Stimulated activated CD4-positive, alpha-beta T cell treated with anti-CD3 and anti-CD28 coated beads, TNF-alpha, amount 100 ng/mL, for 1 hour (primary cell): ENCODE measurements at regions not wholly inside any gene's neighbourhood (a gene's known extent, or its start where the extent isn't known, plus 50 kb on each side); places are given as distances from the start of the nearest gene placed in this dataset.
"Not testable (repeated sequence)": the region's sequence is repeated elsewhere in the genome, so short reads cannot be mapped to it uniquely, and the experiment has no call there.

Experiments used
- DNase-seq, 3 donors: peaks; one replicate each; pipeline ENCODE4 v3.0.0-alpha.2; 2020; ENCODE audit warnings: low read depth in 3 of 3, low spot score in 1 of 3

GRCh38 chr11:34001557-34002064, 49.9 kb upstream of the CAPRIN1 start:
- no peak for DNase-seq

DNA sequence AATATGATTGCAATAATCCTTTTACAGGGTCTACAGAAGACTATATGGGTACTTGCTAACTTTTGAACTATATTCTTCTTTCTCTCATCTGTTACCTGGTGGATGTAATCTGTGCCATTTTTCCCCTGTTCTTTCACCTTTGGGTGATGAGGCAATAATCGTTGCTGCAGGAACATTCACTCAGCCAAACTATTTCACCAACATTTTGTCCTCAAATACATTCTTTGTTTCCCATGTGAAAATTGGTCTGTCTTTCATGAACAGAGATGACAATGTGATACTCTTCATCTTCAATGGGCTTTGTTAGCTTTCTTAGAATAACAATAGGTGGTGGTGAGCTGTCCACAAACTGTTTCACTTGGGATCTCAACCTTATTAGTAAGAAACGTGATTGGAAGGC, 52.1 kb upstream of the CAPRIN1 start:
- DNase-seq, result no peak

DNA sequence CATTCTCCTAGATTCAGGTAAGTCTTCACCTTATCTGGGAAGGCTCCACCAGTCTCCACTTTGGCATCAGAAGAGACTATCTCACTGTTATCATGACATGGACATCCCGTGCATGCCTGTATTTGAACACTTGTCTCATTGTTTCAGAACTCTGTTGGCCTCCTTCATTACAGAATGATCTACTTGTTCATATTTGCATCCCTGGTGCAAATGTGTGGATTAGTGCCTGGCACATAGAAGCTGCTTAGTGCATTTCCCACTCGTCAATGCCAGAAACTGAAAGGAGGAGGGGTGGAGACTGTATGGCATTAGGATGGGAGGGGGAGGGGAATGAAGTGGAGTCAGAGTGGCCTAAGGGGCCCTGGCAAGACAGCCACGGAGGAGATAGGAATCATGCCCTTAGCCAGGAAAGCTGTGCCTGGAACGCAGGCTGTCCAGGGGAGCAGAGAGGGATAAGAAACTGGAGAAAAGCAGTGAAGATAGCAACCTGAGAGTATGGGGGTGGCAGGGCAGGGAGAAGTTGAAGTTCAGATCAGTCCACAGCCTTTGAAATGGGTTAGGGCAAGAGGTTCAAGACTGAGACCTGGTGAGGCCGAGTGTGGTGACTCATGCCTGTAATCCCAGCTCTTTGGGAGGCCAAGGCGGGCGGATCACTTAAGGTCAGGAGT, 53.8 kb upstream of the CAPRIN1 start:
- no peak for DNase-seq

GRCh38 chr11:33996498-33997454, 54.8 kb upstream of the CAPRIN1 start:
- peak; percentile 38 to 47 (median 47) for DNase-seq

DNA sequence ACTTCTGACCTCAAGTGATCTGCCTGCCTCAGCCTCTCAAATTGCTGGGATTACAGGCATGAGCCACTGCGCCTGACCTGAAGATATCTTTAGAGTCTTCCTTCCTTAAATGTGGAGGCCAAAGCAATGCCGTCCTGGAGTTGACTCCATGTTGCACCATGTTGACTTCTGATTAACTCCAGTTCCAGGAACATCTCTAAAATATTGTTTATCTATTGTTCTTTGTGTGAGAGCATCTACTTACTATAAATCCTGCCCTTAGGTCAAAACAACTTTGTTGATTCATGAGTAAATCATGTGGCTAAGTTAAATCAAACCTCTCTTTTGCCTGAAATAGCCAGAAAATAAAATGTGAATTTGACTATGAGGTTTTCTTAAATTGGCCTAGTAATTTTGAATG, 56.6 kb upstream of the CAPRIN1 start:
- no peak for DNase-seq

DNA sequence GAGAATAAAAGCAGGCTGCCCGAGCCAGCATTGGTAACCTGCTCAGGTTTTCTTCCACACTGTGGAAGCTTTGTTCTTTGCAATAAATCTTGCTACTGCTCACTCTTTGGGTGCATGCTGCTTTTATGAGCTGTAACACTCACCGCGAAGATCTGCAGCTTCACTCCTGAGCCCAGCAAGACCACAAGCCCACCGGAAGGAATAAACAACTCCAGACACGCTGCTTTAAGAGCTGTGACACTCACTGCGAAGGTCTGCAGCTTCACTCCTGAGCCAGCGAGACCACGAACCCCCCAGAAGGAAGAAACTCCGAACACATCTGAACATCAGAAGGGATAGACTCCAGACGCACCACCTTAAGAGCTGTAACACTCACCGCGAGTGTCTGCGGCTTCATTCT, 60.4 kb upstream of the CAPRIN1 start:
- DNase-seq, result not testable (repeated sequence)

GRCh38 chr11:33990131-33990530, 61.4 kb upstream of the CAPRIN1 start:
- not testable (repeated sequence) for DNase-seq

DNA sequence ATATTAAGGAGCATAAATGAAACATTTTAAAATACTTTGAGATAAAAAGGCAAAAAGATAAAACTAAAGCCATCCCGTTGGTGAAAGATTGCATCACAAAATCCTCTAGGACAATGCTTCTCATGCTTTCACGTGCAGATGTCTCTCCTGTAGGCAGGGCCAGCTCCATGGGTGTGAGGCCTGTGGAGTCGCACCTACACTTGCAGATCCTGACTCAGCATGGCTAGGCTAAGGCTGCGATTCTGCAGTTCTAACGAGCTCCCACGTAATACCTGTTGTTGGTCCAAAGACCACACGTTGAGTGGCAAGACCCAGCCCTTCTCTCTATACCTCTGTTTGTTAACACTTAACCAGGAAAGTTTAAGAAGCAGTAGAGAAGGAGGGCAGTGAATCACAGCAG, 62.1 kb upstream of the CAPRIN1 start:
- no peak for DNase-seq

DNA sequence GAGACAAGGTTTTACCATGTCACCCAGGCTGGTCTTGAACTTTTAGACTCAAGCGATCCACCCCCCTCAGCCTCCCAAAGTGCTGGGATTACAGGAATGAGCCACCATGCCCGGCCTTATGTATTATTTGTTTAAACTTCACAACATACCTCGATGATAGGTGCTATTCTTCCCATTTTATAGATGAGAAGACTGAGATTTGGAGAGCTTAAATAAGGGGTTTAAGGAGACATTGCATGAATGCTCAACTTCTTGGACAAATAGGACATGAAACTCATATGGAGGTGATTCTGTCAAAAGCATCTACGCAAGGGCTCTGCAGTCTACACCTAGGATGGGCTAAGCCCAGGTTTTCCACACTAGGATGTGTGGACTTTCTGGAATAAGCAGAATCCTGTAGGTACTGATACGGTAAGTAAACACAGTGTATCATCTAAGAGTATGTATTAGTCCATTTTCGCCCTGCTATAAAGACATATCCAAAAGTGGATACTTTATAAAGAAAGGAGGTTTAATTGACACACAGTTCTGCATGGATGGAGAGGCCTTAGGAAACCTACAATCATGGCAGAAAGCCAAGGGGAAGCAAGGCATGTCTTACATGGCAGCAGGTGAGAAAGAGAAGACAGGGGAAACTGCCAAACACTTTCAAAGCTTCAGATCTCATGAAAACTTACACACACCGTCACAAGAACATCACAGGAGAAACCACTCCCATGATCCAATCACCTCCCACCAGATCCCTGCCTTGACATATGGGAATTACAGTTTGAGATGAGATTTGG, 62.8 kb upstream of the CAPRIN1 start:
- DNase-seq, result no peak

GRCh38 chr11:33987975-33988580, 63.5 kb upstream of the CAPRIN1 start:
- peak; percentile 31 to 44 (median 43) for DNase-seq

DNA sequence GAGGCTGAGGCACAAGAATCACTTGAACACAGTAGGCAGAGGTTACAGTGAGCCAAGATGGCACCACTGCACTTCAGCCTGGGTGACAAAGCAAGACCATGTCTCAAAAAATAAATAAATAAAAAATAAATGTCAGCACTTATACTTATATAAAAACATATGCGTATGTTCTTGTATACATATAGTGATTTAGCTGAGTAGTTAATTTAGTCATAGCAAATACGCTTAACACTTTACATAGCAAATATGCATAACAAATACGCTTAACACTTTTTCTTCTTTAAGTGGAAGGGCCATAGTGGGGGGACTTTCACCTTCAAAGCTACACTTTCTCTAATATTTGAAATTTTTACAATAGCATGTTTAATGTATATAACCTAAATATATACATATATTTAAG, 64.0 kb upstream of the CAPRIN1 start:
- DNase-seq, result no peak

- not testable (repeated sequence) for DNase-seq
These were observed 64.7 kb upstream of the CAPRIN1 start for GRCh38 chr11:33986597-33987501.

- no peak for DNase-seq
These were observed 66.7 kb upstream of the CAPRIN1 start for GRCh38 chr11:33984682-33985389.

- DNase-seq, result no peak
These were observed 68.9 kb upstream of the CAPRIN1 start for GRCh38 chr11:33982661-33983060.

DNA sequence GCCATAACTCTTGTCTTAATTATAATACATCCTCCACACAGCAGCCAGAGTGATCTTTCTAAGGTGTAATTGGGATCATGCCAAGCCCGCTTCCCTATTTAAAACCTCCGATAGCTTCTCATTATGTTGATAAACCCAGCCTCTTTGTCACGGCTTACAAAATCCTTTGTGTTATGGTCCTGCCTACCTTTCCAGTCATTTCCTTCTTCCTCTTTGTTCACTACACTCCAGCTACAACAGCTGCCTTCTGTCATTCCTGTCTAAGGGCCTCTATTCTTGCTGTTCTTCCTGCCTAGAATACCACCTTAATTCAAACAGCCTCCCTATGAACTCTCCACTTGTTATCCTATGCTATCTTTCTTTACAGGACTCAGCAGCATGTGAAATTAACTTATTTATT, 70.6 kb upstream of the CAPRIN1 start:
- DNase-seq, result no peak

- no peak for DNase-seq
These were observed 73.2 kb upstream of the CAPRIN1 start for GRCh38 chr11:33978376-33978775.

GRCh38 chr11:33977676-33978075, 73.9 kb upstream of the CAPRIN1 start:
- DNase-seq, result no peak

DNA sequence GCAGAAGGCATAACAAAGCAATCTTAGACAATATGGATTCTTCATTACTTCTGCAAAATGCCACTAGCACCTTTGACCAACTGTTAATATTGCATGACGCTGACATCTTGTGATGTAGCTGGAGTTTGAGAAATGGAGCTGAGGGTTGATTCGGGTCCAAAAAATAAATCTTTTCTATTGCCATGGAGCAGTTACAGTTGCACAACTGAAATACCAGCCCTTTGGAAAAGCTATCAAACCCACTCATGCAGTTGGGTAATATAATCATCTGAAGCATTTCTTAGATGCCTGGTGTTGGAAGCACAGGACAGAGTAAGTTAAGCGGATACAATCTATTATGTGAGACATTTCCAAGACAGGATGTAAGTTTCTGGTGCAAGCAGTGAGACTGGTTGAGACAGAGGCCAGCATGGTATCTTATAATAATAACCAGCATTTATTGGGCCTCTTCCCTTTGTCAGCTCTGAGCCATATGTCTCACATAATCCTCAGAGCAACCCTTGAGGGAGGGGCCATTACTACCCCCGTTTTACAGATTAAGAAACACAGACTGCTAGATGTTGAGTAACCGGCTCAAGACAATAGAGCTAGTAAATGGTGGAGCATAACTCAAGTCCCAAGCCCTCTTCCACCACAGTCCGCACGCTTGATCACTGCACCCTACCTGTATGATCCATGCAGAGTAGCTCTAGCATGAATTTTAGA, 74.9 kb upstream of the CAPRIN1 start:
- no peak for DNase-seq

GRCh38 chr11:33974804-33975203, 76.7 kb upstream of the CAPRIN1 start:
- no peak for DNase-seq
